PFSK-1 (cell line): ENCODE measurements at regions not wholly inside any gene's neighbourhood (a gene's known extent, or its start where the extent isn't known, plus 50 kb on each side); places are given as distances from the start of the nearest gene placed in this dataset.

Source experiments
- FOXP2 ChIP-seq: optimal IDR thresholded peaks from 2 replicates; pipeline ENCODE3; 2011; ENCODE audit warnings: borderline replicate concordance, control low read depth, inconsistent platforms; ENCODE audit not compliant: insufficient read depth; ENCODE audit errors: extremely low read length, extremely low read depth
- POLR2AphosphoS5 ChIP-seq: IDR thresholded peaks from 2 replicates; pipeline ENCODE4 v1.6.1; 2012; ENCODE audit warnings: low read depth, mild to moderate bottlenecking, control low read depth, low read length, moderate library complexity
- SIN3A ChIP-seq: IDR thresholded peaks from 2 replicates; pipeline ENCODE4 v1.6.1; 2012; ENCODE audit warnings: mild to moderate bottlenecking, low read length, moderate library complexity, borderline replicate concordance; ENCODE audit not compliant: insufficient read depth
- TAF1 ChIP-seq: IDR thresholded peaks from 2 replicates; pipeline ENCODE4 v1.6.1; 2012; ENCODE audit warnings: low read length, control low read depth, borderline replicate concordance; ENCODE audit not compliant: insufficient read depth
- TF ChIP-seq, protein P1 (sequence below), 2 experiments: IDR thresholded peaks; 2 replicates each; pipeline versions ENCODE4 v1.6.1 to v1.8.0; 2011 to 2012; ENCODE audit warnings: low read depth in 2 of 2, low read length in 2 of 2, control low read depth in 1 of 2, inconsistent platforms in 1 of 2, mild to moderate bottlenecking in 1 of 2, moderate library complexity in 1 of 2; ENCODE audit not compliant: insufficient read depth in 1 of 2

DNA sequence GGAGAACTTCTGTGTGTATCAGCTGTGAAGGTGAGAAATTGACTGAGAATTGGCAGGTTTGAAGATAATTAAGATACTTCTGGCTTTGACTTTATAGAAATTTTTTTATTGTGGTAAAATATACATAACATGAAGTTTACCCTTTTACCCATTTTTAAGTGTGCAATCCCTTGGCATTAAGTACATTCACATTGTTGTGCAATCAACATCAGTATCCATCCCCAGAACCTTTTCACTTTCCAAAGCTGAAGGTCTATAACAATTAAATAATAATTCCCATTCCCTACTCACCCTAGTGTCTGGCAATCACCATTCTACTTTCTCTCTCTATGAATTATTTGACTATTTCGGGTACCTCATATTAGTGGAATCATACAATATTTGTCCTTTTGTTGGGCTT, 69.9 kb downstream of the ACTBL2 start:
- no peak for TF ChIP-seq TAF1
- no peak for TF ChIP-seq FOXP2
- TF ChIP-seq, protein P1, sequence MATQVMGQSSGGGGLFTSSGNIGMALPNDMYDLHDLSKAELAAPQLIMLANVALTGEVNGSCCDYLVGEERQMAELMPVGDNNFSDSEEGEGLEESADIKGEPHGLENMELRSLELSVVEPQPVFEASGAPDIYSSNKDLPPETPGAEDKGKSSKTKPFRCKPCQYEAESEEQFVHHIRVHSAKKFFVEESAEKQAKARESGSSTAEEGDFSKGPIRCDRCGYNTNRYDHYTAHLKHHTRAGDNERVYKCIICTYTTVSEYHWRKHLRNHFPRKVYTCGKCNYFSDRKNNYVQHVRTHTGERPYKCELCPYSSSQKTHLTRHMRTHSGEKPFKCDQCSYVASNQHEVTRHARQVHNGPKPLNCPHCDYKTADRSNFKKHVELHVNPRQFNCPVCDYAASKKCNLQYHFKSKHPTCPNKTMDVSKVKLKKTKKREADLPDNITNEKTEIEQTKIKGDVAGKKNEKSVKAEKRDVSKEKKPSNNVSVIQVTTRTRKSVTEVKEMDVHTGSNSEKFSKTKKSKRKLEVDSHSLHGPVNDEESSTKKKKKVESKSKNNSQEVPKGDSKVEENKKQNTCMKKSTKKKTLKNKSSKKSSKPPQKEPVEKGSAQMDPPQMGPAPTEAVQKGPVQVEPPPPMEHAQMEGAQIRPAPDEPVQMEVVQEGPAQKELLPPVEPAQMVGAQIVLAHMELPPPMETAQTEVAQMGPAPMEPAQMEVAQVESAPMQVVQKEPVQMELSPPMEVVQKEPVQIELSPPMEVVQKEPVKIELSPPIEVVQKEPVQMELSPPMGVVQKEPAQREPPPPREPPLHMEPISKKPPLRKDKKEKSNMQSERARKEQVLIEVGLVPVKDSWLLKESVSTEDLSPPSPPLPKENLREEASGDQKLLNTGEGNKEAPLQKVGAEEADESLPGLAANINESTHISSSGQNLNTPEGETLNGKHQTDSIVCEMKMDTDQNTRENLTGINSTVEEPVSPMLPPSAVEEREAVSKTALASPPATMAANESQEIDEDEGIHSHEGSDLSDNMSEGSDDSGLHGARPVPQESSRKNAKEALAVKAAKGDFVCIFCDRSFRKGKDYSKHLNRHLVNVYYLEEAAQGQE (IDR thresholded peaks at IDR 0.05; ENCODE audit: insufficient read depth in 1 of 2, low read depth in 2 of 2, low read length in 2 of 2): no peak
- TF ChIP-seq SIN3A: no peak
- no peak for TF ChIP-seq POLR2AphosphoS5

DNA sequence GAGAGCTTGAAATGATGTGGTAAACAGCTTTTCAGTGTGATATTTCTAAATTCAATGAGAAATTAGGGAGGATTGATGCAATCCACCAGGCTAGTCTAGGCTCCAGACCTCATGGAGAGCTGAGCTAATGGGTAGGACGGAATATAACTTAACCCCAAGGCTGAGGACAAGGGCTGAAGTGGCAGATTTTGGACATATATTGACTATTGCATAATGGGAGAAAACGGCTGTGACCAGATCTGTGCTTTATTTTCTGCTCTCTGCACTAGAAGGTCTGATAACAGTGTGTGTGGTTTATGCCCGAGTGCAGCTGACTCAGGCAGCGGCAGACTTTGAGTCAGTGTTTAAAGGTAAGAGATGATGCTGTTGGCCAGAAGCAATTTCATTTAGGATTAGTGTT, 70.6 kb downstream of the ACTBL2 start:
- no peak for TF ChIP-seq SIN3A
- TF ChIP-seq, protein P1 (IDR thresholded peaks at IDR 0.05; ENCODE audit: insufficient read depth in 1 of 2, low read depth in 2 of 2, low read length in 2 of 2): no peak
- no peak for TF ChIP-seq FOXP2
- TF ChIP-seq TAF1: no peak
- no peak for TF ChIP-seq POLR2AphosphoS5

DNA sequence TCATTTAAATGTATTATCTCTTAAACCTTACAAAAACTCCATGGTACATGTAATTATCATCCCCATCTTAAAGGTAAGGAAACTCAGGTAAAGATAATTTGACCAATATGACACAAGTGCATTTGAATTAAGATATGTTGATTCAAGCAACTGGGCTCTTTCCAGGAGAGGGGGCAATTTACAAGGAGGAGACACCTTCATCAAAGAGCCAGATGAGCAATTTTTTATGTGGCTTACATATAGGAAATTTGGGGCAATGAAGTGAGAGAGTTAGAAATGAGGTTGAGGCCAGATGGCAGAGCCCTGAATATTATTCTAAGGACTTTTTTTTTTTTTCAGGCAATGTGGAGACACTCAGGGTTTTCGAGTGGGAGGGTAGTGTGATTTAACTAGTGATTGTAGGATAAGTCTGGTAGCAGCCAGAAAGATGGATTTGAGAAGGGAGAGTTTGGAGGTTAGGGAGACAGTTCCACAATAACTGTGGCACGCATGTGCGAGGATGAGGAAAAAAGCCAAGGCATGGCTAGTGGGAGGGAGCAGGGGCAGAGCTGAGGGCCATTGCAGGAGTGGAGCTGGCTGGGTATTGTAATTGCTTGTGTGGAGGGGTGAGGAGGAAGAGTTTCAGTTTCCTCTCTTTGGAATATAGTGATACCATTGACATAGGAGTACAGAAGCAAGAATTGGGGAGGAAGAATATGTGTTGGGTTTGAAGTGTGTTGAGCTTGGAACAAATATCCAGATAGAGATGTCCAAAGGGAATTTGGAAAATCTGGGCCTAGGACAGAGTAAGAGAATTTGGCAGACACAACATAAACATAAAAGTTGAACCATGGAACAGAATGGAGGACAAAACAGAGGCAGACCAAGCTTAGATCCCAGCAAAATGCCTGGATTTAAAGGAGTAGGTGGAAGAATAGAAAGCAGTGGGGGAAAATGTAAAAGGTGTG, 72.0 kb downstream of the ACTBL2 start:
- TF ChIP-seq, protein P1 (IDR thresholded peaks at IDR 0.05; ENCODE audit: insufficient read depth in 1 of 2, low read depth in 2 of 2, low read length in 2 of 2): no peak
- TF ChIP-seq TAF1 (no peak), POLR2AphosphoS5 (no peak), SIN3A (no peak), FOXP2 (no peak)

DNA sequence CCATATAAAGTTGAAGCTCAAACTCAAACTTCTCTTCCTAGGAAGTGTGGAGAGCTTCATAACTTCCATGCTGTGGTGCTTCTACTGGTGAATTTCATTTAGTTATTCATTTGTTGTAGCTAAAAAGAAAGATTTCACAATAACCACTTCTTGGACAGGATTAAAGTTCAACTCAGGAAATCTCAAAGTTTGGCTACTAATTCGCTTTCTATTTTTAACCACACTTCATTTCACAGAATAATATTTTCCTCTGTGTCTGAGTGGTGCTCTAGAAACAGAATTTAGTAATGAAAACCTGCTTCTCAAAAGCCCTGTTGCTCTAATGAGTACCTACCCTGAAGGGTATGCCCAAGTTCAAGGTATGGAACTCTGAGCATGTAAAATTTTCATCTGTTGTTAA, 73.9 kb downstream of the ACTBL2 start:
- TF ChIP-seq, protein P1 (IDR thresholded peaks at IDR 0.05; ENCODE audit: insufficient read depth in 1 of 2, low read depth in 2 of 2, low read length in 2 of 2): no peak
- no peak for TF ChIP-seq FOXP2
- no peak for TF ChIP-seq TAF1
- TF ChIP-seq POLR2AphosphoS5: no peak
- TF ChIP-seq SIN3A: no peak
